Left forelimb (tissue), 1 donor: ENCODE measurements at regions not wholly inside any gene's neighbourhood (a gene's known extent, or its start where the extent isn't known, plus 50 kb on each side); places are given as distances from the start of the nearest gene placed in this dataset.
"Not testable (repeated sequence)": the region's sequence is repeated elsewhere in the genome, so short reads cannot be mapped to it uniquely, and the experiment has no call there.

Experiments
- DNase-seq: peaks from one replicate; pipeline ENCODE4 v3.0.0-alpha.2; 2018; ENCODE audit warnings: low spot score

DNA sequence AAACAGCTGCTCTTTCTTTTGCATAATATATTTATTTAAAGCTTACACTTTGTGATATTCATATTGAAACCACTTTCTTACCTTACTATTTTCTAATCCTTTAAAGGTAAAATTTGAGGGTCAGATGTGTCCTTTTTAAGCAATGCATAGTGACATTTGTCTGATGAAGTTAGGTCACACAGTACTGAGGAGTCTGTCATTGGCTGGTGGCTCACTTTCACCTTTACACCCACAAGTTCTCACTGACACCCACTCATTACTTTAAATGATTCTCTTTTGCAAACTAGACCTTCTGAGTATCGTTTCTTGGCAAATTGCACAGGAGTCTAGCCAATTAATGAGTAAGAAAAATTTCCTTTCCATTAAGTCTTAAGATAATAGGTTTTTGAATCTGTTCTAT is 758.3 kb upstream of the ARPP21 start:
- DNase-seq: no peak

DNA sequence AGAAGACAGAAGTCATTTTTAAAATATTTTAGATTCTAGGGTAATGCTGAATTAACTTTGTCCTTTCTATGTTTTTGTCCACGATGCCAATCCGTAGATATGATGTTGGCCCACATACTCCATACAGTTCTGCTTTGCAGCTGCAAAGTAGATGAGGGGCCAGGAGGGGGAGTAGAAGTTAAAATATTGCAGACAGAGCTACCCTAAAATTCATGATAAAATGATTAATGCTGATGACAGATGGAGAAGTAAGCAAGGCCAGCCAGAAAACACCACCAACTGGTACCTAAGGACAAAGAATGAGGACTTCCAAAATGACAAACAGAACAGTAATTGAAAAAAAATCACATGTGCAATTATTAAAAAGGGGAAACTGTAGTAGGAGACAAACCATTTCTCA is 756.6 kb upstream of the ARPP21 start:
- DNase-seq: no peak

DNA sequence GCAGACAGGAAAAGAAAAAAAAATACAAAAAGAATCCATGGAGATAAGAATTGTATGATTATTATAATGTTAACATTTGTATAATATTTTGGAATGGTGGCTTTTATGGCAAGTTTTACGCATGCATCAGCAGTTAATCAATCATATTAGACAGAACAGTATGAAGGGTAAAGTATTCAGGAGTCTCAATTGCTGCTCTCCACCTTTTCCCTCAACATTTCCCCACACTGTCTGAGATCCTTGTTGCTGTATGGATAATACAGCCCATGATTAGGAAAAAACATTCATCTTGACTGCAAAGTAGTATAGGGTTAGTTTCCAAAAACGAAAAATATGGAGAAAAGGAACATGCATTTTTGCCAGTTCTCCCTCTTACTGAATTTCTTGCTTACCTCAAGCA is 755.3 kb upstream of the ARPP21 start:
- no peak for DNase-seq

- no peak for DNase-seq
Observed at GRCh38 chr3:34886443-34886842, 752.9 kb upstream of the ARPP21 start.

DNA sequence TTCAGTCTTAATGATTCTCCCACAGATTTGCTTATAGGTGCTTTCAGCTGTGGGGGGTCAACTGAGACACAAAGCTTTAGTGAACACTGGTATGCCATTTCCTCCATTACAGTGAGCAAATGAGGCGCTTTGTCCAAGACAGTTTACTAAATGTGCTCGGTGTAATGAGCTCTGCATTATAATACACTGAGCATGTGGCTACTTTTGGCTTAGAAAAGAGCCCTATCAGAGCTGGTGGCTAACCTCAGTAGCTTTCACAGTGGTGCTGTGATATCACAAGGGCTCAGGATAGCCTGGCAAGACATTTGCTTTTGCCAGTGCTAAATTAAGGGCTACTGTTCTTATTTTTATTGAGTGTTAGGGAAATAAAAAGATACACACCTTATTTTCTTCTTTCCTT is 749.7 kb upstream of the ARPP21 start:
- no peak for DNase-seq

DNA sequence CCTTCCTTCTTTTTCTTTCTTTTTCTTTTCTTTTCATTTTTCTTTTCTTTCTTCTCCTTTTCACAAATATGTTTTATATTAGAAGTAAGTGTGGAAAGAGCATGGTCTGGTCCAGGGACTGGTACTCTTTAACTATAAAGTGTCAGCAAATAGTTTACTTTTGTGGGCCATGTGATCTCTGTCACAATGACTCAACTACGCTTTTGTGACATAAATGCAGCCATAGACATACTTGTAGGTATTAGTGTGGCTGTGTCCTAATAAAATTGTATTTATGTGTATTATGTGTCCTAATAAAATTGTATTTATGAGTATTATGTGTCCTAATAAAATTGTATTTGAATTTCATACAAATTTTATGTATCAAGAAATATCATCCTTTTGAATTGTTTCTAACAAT is 749.1 kb upstream of the ARPP21 start:
- no peak for DNase-seq

GRCh38 chr3:34891941-34892340 is 747.4 kb upstream of the ARPP21 start:
- no peak for DNase-seq

- no peak for DNase-seq
Observed at GRCh38 chr3:34895841-34896240, 743.5 kb upstream of the ARPP21 start.

GRCh38 chr3:34909679-34910078 is 729.6 kb upstream of the ARPP21 start:
- DNase-seq: not testable (repeated sequence)

GRCh38 chr3:34919025-34919424 is 720.3 kb upstream of the ARPP21 start:
- no peak for DNase-seq

GRCh38 chr3:34920806-34921205 is 718.5 kb upstream of the ARPP21 start:
- DNase-seq: no peak

GRCh38 chr3:34924961-34925360 is 714.4 kb upstream of the ARPP21 start:
- DNase-seq: no peak

- no peak for DNase-seq
Observed at GRCh38 chr3:34925851-34926250, 713.5 kb upstream of the ARPP21 start.

- DNase-seq: no peak
Observed at GRCh38 chr3:34929036-34929435, 710.3 kb upstream of the ARPP21 start.

DNA sequence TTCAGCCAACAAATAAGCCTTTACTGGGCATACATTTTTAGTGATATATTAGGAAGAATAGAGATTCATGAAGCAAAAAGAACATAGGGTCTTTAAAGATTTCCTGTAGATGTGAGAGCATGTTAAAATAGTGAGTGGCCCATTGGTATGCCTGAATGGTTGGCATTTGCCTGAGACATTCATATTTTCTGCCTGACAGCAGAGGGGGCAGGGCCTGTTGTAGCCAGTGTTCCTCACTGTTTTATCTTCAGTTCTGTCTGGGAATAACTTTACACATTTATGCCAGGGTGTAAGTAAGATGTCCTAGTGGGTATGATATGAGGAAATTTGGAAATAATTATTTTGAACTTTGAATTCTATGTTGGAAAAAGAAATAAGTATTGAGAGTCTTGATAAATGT is 704.7 kb upstream of the ARPP21 start:
- no peak for DNase-seq

- DNase-seq: no peak
Observed at GRCh38 chr3:34938784-34939183, 700.5 kb upstream of the ARPP21 start.

- DNase-seq: no peak
Observed at GRCh38 chr3:34942256-34942655, 697.1 kb upstream of the ARPP21 start.

- no peak for DNase-seq
Observed at GRCh38 chr3:34947834-34948233, 691.5 kb upstream of the ARPP21 start.

- no peak for DNase-seq
Observed at GRCh38 chr3:34948517-34948916, 690.8 kb upstream of the ARPP21 start.

GRCh38 chr3:34955680-34956079 is 683.6 kb upstream of the ARPP21 start:
- DNase-seq: no peak

GRCh38 chr3:34956511-34956910 is 682.8 kb upstream of the ARPP21 start:
- DNase-seq: no peak

DNA sequence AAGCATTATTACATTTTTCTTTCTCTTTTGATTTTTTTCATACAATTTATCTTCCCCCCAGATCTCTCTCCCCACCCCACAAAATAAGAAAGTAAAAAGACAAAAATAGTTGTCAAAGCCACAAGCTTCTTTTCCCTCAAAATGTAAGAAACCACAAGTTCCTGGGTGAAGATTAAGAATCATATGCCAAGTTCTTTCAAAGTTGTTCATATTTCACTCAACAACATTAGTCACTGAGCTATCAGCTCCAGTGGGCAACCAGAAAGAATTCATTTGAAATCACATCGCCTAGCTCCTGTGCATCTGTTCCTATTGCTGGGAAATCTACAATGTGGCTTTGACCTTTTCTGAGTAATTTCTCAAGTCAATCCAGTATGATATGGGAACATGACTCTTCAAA is 681.6 kb upstream of the ARPP21 start:
- no peak for DNase-seq

DNA sequence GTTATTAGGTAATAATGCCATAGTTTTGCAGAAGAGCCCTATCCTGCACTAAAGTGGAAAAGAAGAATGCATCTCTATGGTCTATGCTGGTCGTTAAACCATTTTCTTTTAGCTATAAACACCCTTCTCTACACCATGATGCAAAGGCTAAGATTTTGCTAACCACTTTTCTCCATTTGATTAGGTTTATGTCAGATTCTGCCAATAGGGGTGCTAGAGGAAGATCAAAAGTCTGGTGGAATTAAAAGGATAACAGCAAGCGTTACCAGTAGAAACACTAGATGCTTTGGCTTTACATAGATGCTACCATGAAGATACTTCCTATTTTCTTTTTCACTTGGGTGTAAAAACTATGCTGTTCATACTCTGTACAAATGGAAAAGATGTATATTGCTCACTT is 669.8 kb upstream of the ARPP21 start:
- no peak for DNase-seq

- DNase-seq: no peak
Observed at GRCh38 chr3:34972481-34972880, 666.8 kb upstream of the ARPP21 start.

GRCh38 chr3:34973586-34973985 is 665.7 kb upstream of the ARPP21 start:
- DNase-seq: no peak
